RWPE2 (cell line): ENCODE measurements at regions not wholly inside any gene's neighbourhood (a gene's known extent, or its start where the extent isn't known, plus 50 kb on each side); places are given as distances from the start of the nearest gene placed in this dataset.

Experiments
- ATAC-seq: fragments of 200-7000 bp; cut with Tn5 transposase; 3 replicates; pipeline ENCODE4 v1.9.1; 2021; ENCODE audit warnings: low read depth
- DNase-seq: peaks from one replicate; pipeline ENCODE4 v3.0.0-alpha.2; 2020; ENCODE audit warnings: low spot score
- H3K27ac ChIP-seq: fragments of 450-650 bp; 2 replicates; pipeline ENCODE4 v1.5.1; 2017; ENCODE audit warnings: mild to moderate bottlenecking; ENCODE audit not compliant: poor library complexity, severe bottlenecking
- H3K27me3 ChIP-seq: fragments of 250-450 bp; sonication (Bioruptor Pico); 2 replicates; pipeline ENCODE4 v1.5.1; 2021; ENCODE audit warnings: mild to moderate bottlenecking, moderate library complexity; ENCODE audit not compliant: insufficient read depth, poor library complexity, severe bottlenecking
- H3K36me3 ChIP-seq: fragments of 250-450 bp; sonication (Bioruptor Pico); 2 replicates; pipeline ENCODE4 v1.5.1; 2020; ENCODE audit warnings: low read depth, mild to moderate bottlenecking, moderate library complexity
- H3K4me1 ChIP-seq: fragments of 250-450 bp; sonication (Bioruptor Pico); 2 replicates; pipeline ENCODE4 v1.5.1; 2021; ENCODE audit warnings: mild to moderate bottlenecking, moderate library complexity; ENCODE audit not compliant: insufficient read depth, poor library complexity, severe bottlenecking
- H3K4me3 ChIP-seq: fragments of 250-450 bp; sonication (Bioruptor Pico); 2 replicates; pipeline ENCODE4 v1.5.1; 2021; ENCODE audit warnings: mild to moderate bottlenecking, moderate library complexity; ENCODE audit not compliant: severe bottlenecking
- H3K9me3 ChIP-seq: fragments of 250-450 bp; sonication (Bioruptor Pico); 2 replicates; pipeline ENCODE4 v1.5.1; 2021; ENCODE audit warnings: mild to moderate bottlenecking, moderate library complexity; ENCODE audit not compliant: severe bottlenecking
- CTCF ChIP-seq: fragments of 450-650 bp; IDR thresholded peaks from one replicate; pipeline ENCODE4 v1.5.1; 2017; ENCODE audit warnings: mild to moderate bottlenecking, moderate library complexity; ENCODE audit not compliant: poor library complexity, severe bottlenecking

- ATAC-seq = no peak
- H3K4me3 ChIP-seq = no peak overlapping the region
Measured at GRCh38 chr3:144263706-144264105, 292.1 kb downstream of the DIPK2A start.

GRCh38 chr3:144264350-144264749, 292.7 kb downstream of the DIPK2A start:
- Histone ChIP-seq H3K4me3 (no peak overlapping the region), H3K27ac (no peak overlapping the region), H3K27me3 (no peaks in the 10 kb centered on the region), H3K36me3 (no peaks in the 10 kb centered on the region), H3K4me1 (no peaks in the 10 kb centered on the region), H3K9me3 (no peaks in the 10 kb centered on the region)
- DNase-seq (no peak), ATAC-seq (no peak)
- TF ChIP-seq CTCF = no peak

More at GRCh38 chr3:144263706-144264105, 292.1 kb downstream of the DIPK2A start:
- TF ChIP-seq CTCF = no peak
- Histone ChIP-seq H3K36me3 (no peaks in the 10 kb centered on the region), H3K4me1 (no peaks in the 10 kb centered on the region), H3K9me3 (no peaks in the 10 kb centered on the region), H3K27me3 (no peaks in the 10 kb centered on the region), H3K27ac (no peak overlapping the region)
- no peak for DNase-seq

GRCh38 chr3:144264794-144265193, 293.2 kb downstream of the DIPK2A start:
- H3K27me3 ChIP-seq = no peaks in the 10 kb centered on the region
- no peak overlapping the region for H3K27ac ChIP-seq
- DNase-seq (no peak), ATAC-seq (no peak)
- H3K36me3 ChIP-seq = no peaks in the 10 kb centered on the region
- no peak for TF ChIP-seq CTCF
- H3K9me3 ChIP-seq = no peaks in the 10 kb centered on the region
- no peak overlapping the region for H3K4me3 ChIP-seq
- no peaks in the 10 kb centered on the region for H3K4me1 ChIP-seq

DNA sequence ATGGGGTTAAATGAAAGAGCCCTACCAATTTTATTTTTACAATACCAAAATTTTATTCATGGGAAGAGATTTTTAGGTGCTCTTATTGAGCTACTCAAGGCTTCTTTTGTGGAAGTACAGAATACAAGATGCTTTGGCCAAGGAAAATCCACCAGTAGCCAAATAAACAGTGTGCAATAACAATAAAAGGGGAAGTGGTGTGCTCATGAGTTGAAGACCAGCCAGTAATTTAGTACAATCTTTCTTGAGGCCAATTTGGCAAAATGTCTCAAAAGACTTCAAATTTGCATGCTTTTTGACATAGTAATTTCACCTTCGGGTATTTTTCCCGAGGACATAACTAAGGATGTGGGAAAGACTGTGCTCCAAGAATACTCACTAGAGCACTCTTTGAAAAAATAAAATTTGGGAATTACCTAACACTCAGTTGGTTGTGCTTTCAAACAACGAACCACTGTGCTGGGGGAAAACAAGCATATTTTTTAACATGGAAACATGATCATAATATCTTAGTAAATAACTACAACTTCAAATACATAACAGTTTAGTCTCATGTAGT, 294.0 kb downstream of the DIPK2A start:
- H3K27ac ChIP-seq = no peak overlapping the region
- no peaks in the 10 kb centered on the region for H3K9me3 ChIP-seq
- no peak for DNase-seq
- H3K27me3 ChIP-seq = no peaks in the 10 kb centered on the region
- H3K36me3 ChIP-seq = no peaks in the 10 kb centered on the region
- H3K4me3 ChIP-seq = no peak overlapping the region
- no peaks in the 10 kb centered on the region for H3K4me1 ChIP-seq
- ATAC-seq = no peak
- no peak for TF ChIP-seq CTCF

- no peak for TF ChIP-seq CTCF
Measured at GRCh38 chr3:144270100-144270499, 298.5 kb downstream of the DIPK2A start.

More at GRCh38 chr3:144270100-144270499, 298.5 kb downstream of the DIPK2A start:
- no peak overlapping the region for H3K4me3 ChIP-seq
- DNase-seq (no peak), ATAC-seq (no peak)
- H3K9me3 ChIP-seq = no peaks in the 10 kb centered on the region
- no peaks in the 10 kb centered on the region for H3K27me3 ChIP-seq
- no peaks in the 10 kb centered on the region for H3K36me3 ChIP-seq
- H3K4me1 ChIP-seq = no peaks in the 10 kb centered on the region
- no peak overlapping the region for H3K27ac ChIP-seq
